ENCODE measurements at regions not wholly inside any gene's neighbourhood (a gene's known extent, or its start where the extent isn't known, plus 50 kb on each side); places are given as distances from the start of the nearest gene placed in this dataset.

DNA sequence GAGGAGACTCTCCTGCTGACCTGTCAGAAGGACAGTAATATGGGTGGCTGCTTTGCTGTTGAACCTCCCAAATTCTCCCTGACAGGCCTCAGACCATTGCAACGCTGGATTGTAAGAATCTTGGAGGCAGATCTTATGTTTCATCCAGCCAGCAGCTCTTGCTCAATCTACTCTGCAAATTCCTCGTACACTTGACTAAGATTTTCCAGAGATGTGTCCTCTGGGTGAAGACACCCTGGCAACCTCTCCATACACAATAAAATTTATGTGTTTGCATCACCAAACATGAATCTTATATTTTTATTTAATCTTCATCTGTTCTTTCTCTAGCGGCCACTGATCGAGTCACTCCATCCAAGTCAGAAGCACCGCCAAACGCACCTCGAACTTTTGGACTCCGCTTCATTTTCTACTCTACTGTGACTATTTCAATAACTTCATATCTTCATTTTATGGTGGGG is 623.1 kb downstream of the ACTR3B start:
- DNase-seq (ENCODE audit: low read depth in 2 of 2): no peak

DNA sequence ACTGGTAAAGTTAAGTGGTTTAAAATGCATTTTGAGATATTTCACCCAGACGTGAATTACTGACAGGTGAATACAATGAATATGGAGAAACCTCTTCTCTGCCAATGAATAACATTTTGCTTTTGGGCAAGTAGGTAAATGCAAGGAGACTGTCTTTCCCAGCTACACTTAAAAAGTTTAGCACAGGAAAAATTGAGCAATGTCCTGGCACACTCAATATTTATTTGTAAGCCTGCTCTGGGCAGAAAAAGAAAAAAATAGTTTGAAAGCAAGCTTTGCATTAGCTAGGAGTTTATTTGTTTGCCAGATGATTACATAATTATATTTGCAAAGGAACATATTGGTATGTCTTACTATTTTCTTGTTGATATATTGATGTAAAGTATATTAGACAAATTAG is 624.2 kb downstream of the ACTR3B start:
- DNase-seq (ENCODE audit: low read depth in 2 of 2): no peak

DNA sequence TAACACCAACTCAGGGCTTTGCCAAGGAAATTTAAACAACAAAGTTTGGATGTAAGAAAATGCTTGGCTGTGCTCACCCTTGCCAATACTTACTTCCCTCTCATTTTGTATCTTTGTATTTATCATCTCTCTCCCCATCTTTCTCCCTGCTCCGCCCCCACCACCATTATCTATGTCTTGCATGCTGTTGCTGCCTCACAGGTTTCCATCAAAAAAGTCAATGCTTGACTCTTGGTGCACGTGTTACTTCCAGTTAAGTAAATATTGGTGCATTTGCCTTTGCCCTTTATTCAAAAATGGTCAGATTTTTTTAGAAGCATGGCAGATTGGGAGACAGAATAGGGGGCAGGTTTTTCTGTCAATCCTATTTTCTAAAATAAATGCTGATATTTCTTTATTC is 626.0 kb downstream of the ACTR3B start:
- DNase-seq (ENCODE audit: low read depth in 2 of 2): no peak

DNA sequence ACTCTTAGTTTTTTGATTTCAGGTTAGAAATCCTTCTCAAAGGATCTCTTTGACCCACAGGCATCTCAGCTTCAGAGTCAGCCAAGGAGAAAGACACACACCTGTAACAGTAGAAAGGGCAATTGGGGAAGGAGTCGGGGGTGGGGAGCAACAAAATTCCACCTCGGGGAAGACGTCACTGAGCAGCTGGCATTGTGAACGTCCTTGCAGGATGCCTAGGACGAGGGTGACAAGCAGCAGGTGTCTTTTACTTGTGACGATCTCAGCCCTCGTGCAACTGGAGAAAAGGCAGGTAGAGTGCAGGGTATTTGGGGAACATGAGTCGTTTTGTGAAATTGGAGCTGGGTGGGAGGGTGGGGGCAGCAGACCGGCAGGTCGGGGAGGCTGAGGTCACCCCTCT is 627.0 kb downstream of the ACTR3B start:
- DNase-seq (ENCODE audit: low read depth in 2 of 2): no peak

DNA sequence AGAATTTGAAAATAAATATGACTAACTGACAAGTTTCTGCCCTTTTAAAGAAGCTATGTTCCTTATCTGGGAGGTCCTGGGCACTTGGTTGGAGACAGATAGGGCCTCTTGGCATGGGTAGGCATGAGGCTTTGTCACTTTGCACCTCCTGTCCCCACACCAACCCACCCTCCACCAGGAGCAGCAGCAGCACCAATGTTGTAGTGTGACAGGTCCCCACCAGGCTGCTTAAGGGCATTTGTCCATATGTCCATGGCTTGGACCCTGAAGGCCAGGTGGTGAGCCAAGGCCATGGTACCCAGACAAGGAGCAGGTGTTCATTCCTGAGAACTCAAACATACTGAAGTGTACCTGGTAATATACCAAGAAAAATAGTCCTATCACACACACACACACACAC is 629.1 kb downstream of the ACTR3B start:
- DNase-seq (ENCODE audit: low read depth in 2 of 2): no peak

DNA sequence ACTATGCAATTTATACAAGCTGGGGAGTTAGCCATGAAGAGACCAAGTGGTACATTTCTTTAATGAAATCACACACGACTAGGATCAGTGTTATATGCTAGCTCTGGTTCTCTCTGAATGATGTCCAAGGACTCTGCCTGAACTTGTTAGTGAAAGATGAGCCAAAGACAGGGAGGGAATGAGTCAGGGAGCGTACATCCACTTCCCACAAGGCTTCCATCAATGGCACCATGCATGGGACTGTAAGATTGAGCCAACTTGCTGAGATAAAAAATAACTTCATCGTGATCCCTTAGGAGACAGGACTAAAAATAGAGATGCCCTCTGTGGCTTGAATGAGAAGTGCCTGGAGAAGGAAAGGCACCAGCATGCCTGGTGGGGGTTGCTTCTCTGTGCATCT is 629.7 kb downstream of the ACTR3B start:
- no peak for DNase-seq (ENCODE audit: low read depth in 2 of 2)

DNA sequence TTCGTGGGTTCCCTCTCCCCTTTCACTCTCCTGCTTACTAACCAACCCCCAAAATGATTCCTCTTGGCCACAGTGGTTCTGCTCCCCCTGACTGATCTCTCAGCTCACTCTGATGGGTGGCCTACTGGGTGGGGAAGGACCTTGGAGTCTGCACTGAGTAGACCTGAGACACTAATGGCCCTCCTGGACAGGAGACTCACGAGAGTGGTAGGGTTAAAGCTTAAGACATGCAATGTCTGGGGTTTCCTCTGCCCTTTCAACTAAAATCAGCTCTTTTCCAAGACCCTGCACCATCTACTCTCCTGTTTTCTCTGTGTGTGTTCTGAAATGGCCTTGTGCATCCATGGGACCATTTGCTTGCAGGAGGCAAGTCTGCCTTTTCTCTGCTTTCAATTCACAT is 631.4 kb downstream of the ACTR3B start:
- no peak for DNase-seq (ENCODE audit: low read depth in 2 of 2)

DNA sequence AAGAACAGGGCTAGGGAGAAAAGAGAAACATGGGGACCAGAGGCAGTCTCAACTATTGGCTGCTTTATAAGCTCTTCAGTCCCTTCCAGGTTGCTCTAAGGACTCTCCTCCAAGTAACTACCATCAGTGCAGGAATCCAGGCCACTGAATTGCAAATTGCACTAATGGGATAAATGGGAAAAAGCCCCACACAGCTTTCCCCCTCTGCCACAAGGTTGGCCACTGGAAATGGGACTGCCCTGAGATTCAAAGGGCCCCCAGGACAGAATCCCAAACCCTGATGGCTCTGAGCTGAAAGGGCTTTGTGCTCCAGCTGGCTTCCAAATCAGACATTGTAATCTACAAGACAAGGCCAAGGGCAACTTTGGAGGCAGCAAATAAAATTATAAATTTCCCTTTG is 633.2 kb downstream of the ACTR3B start:
- no peak for DNase-seq (ENCODE audit: low read depth in 2 of 2)

DNA sequence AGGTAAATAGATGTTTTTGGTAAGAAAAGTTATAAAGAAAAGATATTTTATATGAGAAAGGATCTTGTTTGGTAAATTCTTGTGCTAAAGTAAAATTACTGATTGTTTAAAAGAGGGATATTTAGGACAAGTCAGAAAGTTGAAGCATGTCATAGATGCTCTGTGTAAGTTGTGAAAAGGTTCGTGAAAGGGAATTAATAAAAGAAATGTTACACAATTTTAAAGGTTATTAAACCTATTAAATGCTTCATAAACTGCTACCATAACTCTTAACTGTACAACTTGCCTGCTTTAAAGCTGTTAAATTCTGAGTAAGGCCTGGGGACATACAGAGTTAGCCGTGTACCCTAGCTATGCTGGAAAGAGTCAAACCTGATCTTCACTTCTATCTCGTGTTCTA is 634.1 kb downstream of the ACTR3B start:
- DNase-seq (ENCODE audit: low read depth in 2 of 2): no peak

DNA sequence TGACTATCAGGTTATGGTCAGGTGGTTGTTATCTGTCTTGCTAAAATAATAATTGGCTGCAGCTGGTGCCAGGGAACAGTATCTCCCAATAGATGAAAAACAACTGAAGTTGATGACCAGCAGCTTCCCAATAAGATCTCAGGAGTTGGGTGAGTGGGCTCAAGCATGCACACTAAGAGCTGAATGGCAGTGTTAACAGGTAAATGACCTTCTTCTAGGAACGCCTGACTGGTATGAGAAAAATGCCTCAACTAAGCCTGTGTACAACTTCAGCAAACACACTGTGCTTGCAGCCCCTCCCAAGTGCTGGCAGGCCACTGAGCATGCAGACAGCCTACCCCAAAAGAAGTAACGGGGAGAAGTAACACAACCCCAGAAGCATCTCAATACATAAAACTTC is 636.9 kb downstream of the ACTR3B start:
- DNase-seq (ENCODE audit: low read depth in 2 of 2): no peak

DNA sequence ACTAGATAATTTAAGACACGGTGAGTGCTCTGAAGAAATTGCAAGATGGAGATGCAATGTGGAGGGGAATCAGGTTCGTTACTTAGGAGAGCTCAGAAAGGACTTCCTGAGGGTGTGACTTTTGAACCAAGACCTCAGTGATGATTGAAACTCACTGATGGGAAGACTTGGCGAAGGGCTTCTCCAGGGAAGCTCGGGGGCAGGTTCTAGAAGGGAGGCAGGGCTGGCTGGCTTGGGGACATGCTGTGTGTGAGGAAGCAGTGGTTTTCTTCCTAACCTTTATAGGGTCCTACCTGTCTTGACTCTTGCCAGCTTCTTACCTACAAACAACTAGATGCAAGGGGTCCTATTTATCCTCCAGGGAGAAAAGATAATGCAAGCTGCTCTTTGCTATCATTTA is 637.9 kb downstream of the ACTR3B start:
- DNase-seq (ENCODE audit: low read depth in 2 of 2): no peak

DNA sequence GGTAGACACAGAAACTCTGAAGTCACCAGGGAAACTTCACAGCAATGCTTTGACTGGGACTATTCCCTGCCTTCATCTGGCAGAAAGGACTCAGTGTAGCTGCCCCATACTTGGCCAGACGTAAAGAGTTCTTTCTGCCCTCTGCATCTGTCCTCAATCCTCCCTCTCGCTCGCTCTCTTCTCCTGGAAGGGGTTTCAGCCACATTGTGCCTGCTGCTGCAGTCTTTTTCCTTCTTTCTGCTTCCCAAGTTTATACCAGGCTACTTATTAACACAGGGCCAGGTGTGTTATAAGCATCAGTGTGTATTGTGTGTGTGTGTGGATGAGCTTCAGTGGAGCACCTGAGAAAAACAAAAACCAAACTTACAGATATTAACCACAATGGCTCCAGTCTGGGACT is 638.4 kb downstream of the ACTR3B start:
- DNase-seq (ENCODE audit: low read depth in 2 of 2): no peak

DNA sequence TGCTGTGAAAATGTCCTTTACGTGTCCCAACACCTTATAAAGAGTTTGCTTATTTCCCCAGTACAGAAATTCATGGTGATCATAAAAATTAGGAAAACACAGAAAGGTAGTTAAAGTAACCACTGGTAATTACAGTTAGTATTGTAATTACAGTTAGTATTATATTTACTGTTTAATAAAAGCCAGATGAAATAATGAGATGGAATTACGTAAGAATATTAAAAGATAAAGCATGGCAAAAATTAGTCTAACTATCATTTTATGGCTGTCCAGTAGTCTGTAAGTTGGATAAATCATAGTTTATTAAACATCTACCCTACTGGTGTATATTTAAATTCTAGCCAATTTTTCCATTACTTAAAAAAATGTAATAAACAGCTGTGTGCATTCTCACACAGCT is 638.8 kb downstream of the ACTR3B start:
- DNase-seq (ENCODE audit: low read depth in 2 of 2): no peak

DNA sequence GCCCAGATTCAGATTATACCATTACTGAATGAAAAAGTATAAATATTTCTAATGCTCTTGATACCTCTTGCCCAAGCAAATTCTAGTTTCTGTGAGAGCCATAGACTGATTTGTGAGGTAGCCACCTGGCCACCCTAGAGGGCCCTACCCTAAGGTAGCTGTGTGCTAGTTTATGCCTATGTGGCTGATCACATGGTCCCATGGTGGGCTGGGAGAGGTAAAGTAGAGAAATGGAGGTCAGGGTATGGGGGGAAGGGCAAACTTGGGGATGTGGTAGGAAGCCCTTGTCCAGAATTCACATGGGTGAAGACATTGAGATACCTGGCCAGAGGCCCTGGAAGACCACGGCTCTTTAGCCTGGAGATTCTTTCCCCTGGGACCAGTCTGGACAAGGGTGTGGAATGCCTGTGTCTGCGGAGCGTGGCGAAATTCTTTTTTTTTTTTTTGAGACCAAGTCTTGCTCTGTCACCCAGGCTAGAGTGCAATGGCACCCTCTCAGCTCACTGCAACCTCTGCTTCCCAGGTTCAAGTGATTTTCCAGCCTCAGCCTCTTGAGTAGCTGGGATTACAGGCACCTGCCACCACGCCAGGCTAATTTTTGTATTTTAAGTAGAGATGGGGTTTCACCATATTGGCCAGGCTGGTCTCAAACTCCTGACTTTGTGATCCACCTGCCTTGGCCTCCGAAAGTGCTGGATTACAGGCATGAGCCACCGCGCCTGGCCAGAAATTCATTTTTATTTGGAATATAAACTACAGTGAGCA is 639.4 kb downstream of the ACTR3B start:
- DNase-seq (ENCODE audit: low read depth in 2 of 2): no peak

DNA sequence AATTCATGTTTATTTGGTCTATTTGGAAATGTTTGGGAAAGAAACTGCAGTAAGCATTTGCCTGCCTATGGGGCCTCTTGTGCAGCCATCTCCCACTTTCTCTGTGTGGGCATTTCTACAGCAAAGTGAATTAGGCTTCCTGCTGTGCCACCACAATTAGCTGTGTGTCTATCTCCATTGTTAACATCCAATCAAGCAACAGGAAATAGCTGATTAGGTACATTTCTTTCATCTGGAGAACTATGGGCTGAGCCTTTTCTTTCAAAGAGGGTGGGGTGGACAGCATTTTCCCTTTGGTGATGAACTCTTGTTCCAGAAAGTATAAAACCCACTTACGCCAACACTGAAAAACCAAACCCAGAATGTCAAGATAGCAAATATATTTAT is 640.0 kb downstream of the ACTR3B start:
- no peak for DNase-seq (ENCODE audit: low read depth in 2 of 2)

DNA sequence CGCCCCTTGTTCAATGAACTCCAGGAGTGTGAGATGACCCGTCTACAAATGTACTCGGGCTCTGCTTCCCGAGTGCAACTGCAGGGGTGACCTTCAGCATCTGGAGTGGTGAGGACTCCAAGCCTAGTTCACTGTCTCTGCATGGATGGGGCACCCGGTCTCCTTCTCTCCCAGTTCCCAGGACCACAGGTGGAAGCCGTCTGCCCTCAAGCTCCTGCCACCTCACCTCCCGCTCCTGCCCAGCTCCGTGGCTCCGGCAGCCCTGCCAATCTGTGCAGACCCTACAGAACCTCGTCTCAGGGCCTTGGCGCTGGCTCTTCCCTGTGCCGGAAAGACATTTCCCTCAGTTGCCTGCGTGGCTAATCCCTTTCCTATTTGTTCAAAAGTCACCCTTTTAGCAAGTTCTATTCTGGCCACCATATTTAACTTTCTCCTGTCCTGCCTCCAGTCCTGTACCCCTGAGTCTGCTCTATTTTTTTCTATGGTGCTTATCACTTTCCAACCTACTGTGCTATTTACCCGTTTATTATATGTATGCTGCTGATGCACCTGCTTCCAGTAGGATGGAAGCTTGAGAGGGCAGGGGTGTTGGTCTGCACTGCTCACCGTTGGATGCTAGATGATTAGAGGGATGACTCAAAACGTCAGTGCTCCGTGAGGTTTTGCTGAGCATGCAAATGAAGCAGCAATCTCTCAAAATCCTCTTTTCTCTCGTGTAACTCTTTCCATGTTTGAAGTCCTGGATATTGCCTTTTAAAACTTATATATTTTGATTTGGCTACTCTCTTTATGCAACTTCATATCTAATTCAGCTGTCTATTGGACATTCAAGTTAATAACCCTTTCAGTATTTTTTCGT is 641.4 kb downstream of the ACTR3B start:
- DNase-seq (ENCODE audit: low read depth in 2 of 2): no peak

DNA sequence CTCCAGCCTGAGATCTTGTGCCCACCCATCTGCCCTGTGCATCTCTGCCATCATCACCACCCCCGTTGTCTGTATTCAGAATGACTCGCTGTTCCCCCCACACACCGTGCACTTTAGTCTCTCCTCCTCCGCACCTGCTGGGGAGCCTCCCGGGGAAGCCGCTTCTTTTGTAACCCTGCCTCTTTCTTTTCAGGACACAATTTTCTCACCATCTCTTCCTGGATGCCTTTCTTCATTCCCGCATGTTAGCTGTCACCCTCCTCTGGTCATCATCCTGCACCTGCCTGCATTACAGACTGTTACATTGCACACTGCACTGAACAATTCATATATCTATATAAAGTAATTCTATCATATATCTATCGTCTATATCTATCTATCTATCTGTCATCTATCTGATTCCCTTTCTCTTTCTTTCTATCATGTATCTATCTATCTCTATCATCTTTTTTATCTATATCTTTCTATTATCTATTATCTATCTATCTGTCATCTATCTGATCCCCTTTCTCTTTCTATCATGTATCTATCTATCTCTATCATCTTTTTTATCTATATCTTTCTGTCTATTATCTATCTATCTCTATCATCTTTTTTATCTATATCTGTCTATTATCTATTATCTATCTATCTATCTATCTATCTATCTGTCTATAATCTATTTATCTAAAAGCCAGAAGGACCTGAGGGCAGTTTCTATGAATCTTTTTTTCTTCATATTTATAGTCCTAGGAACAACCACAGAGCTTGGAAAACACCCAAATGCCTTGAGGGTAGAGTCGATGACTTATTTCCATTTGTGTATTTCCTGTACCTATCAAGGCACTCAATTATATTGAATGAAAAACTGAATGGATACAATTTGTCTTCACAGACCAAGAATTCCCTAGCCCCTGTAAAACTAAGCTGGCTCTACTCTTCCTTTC is 642.5 kb downstream of the ACTR3B start:
- DNase-seq (ENCODE audit: low read depth in 2 of 2): no peak

DNA sequence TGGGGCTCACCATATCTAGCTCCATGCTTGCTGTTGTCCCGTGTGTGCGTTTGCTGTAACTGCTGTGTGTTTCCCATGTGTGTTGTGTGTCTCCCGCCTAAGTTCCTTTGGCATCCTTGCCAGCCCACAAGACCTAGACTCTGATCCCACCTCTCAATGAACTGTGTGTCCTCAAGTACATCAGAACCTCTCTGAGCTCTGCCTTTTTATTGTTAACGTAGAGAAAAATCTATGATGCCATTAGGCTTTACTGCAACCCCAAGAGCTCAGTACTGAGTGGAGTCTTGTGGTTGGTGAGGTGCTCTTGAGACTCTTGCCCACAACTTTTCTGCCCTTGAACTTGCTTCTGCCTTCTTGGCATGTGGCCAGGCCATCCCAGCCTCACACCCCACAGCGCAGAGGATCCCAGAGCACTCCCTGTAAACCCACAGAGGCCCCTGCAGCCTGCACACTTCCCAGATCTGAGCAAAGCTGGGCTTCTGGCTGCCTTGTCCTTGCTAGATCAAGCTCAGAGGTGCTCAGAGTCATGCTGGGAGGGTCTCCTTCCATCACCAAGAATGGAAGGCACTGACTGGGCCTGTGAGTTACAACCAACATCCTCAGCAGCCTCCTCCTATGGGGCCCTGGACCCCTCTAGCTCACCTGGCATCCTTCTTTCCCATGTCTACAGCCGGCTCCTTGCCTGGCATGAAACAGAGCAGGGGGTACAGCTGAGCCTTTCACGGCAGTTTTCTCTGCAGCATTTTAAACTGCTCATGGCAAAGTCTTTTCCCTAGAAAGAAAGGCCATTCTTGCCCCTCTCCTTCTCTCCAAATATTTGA is 643.4 kb downstream of the ACTR3B start:
- no peak for DNase-seq (ENCODE audit: low read depth in 2 of 2)

DNA sequence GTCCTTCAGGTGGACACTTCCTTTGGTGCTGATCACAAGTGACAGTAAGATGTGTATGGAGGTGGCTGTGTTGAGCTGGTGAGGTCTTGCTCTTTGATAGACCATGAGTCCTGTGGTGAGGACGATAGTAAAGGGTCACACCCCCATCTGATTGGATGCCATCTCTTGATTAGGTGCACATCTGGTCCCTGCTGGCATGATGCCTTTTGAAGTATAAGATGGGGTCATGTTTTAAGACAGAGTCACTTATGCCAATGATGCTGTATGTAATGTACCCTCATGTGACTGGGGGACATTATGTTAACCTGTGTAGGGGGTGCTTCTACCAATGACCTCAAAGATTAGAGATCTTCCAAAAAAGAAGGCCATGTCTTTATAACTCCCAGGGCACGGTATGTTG is 644.6 kb downstream of the ACTR3B start:
- DNase-seq (ENCODE audit: low read depth in 2 of 2): no peak

DNA sequence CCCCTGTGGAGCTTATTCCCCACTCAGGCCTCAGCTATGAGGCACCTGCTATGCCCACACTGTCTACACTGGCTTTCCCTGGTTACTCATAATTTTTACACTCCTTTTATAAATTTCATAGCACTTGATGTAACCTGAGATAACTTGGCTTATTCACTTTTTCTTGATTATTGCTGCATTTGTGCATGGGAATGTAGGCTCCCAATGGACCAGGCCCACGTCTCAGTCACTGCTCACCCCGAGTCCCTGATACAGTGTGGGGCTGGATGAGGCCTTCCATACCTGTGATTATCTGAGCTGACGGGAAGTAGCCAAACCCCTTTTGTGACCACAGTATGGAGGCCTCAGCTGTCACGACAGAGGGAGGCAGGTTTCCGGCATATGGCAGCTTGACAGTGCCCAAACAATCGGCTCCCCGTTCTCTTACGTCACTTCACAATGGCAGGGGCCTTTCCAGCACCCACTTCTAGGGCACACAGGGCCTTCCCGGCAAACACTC is 645.3 kb downstream of the ACTR3B start:
- no peak for DNase-seq (ENCODE audit: low read depth in 2 of 2)

Measured in stimulated activated CD4-positive, alpha-beta T cell treated with anti-CD3 and anti-CD28 coated beads, Interleukin-4, amount 100 ng/mL, for 48 hours (primary cell).